Neural cell (in vitro differentiated cells): ENCODE measurements at regions not wholly inside any gene's neighbourhood (a gene's known extent, or its start where the extent isn't known, plus 50 kb on each side); places are given as distances from the start of the nearest gene placed in this dataset.

Experiments
- CTCF ChIP-seq: fragments of 450-650 bp; IDR thresholded peaks from 2 replicates; pipeline ENCODE4 v1.5.1; 2014; ENCODE audit warnings: antibody characterized with exemption, mild to moderate bottlenecking, moderate library complexity; ENCODE audit not compliant: poor library complexity, severe bottlenecking
- EP300 ChIP-seq: fragments of 450-650 bp; conservative IDR thresholded peaks from 2 replicates; pipeline ENCODE4 v1.6.1; 2014; ENCODE audit warnings: antibody characterized with exemption, mild to moderate bottlenecking, moderate library complexity; ENCODE audit not compliant: poor library complexity, severe bottlenecking
- EZH2 ChIP-seq: fragments of 200-600, 300-800 bp; shearing (Covaris generic), sonication (generic); IDR thresholded peaks from 2 replicates; pipeline ENCODE4 v1.6.1; 2014; ENCODE audit warnings: antibody characterized with exemption, low read length, borderline replicate concordance, mild to moderate bottlenecking; ENCODE audit not compliant: insufficient read depth, poor library complexity, severe bottlenecking
- MXI1 ChIP-seq: fragments of 450-650 bp; conservative IDR thresholded peaks from 2 replicates; pipeline ENCODE4 v1.6.1; 2014; ENCODE audit warnings: antibody characterized with exemption, mild to moderate bottlenecking; ENCODE audit not compliant: poor library complexity, severe bottlenecking
- POLR2AphosphoS5 ChIP-seq: IDR thresholded peaks from 2 replicates; pipeline ENCODE4 v1.6.1; 2012
- RAD21 ChIP-seq: fragments of 450-650 bp; conservative IDR thresholded peaks from 2 replicates; pipeline ENCODE4 v1.6.1; 2014; ENCODE audit warnings: antibody characterized with exemption, mild to moderate bottlenecking, moderate library complexity
- REST ChIP-seq: IDR thresholded peaks from 2 replicates; pipeline ENCODE4 v1.6.1; 2012; ENCODE audit warnings: borderline replicate concordance
- SMC3 ChIP-seq: fragments of 450-650 bp; conservative IDR thresholded peaks from 2 replicates; pipeline ENCODE4 v1.6.1; 2014; ENCODE audit warnings: antibody characterized with exemption, mild to moderate bottlenecking, moderate library complexity; ENCODE audit not compliant: poor library complexity
- TAF1 ChIP-seq: IDR thresholded peaks from 2 replicates; pipeline ENCODE4 v1.6.1; 2012; ENCODE audit warnings: low read depth

GRCh38 chr4:44532851-44533250 is 84.2 kb upstream of the KCTD8 start:
- TF ChIP-seq CTCF (no peak), EZH2 (no peak), TAF1 (no peak), POLR2AphosphoS5 (no peak), RAD21 (no peak), REST (no peak), EP300 (no peak), MXI1 (no peak), SMC3 (no peak)
